Chondrocyte (in vitro differentiated cells): ENCODE measurements at regions not wholly inside any gene's neighbourhood (a gene's known extent, or its start where the extent isn't known, plus 50 kb on each side); places are given as distances from the start of the nearest gene placed in this dataset.

Experiments
- DNase-seq: peaks from one replicate; pipeline ENCODE4 v3.0.0; 2021; ENCODE audit warnings: mixed read lengths, low spot score
- H3K27ac Mint-ChIP-seq: one replicate; pipeline ENCODE4 v1.8.0; 2021; ENCODE audit warnings: mild to moderate bottlenecking, moderate library complexity, mixed read lengths; ENCODE audit not compliant: unreplicated experiment
- H3K27me3 Mint-ChIP-seq: 2 replicates; pipeline ENCODE4 v1.8.0; 2021; ENCODE audit warnings: low read depth, mixed read lengths
- H3K36me3 Mint-ChIP-seq: 2 replicates; pipeline ENCODE4 v1.8.0; 2021; ENCODE audit warnings: low read depth, mixed read lengths
- H3K4me1 Mint-ChIP-seq: 2 replicates; pipeline ENCODE4 v1.8.0; 2021; ENCODE audit warnings: low read depth, mild to moderate bottlenecking, mixed read lengths
- H3K4me3 Mint-ChIP-seq: one replicate; pipeline ENCODE4 v1.8.0; 2021; ENCODE audit warnings: mild to moderate bottlenecking, moderate library complexity, mixed read lengths; ENCODE audit not compliant: unreplicated experiment
- H3K9me3 Mint-ChIP-seq: 2 replicates; pipeline ENCODE4 v1.8.0; 2021; ENCODE audit warnings: low read depth, mixed read lengths
- CTCF ChIP-seq: fragments of 200-600 bp; sonication (generic); IDR thresholded peaks from 2 replicates; pipeline ENCODE4 v1.5.0; 2021; ENCODE audit warnings: antibody characterized with exemption, mild to moderate bottlenecking, moderate library complexity

GRCh38 chr18:22040533-22040932, 128.9 kb upstream of the GATA6 start:
- no peak overlapping the region for H3K4me3 Mint-ChIP-seq
- no peaks in the 10 kb centered on the region for H3K36me3 Mint-ChIP-seq
- DNase-seq = no peak
- H3K27ac Mint-ChIP-seq = no peak overlapping the region
- H3K4me1 Mint-ChIP-seq = no peaks in the 10 kb centered on the region
- no peak for TF ChIP-seq CTCF
- peaks cover 35% of the 10 kb centered on the region for H3K27me3 Mint-ChIP-seq
- no peaks in the 10 kb centered on the region for H3K9me3 Mint-ChIP-seq

DNA sequence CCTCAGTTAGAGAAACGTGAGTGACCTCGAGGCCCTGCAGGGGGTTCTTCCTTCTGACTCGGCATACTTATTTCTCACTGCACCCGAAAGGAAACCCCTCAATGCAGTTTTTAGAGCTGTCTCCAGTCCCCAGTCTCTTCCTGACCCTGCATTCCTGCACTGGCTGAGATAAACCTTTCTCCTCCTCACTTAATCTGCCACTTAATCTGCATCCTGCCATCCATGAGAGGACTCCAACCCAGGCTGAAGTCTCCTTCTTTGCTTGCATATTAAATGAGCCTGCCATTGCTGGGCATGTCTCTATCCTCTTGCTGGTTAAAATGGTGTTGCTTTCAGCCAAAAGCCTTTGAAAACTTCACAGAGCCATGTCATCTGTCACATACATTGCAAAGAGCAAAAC, 125.6 kb upstream of the GATA6 start:
- no peak for DNase-seq
- Mint-ChIP-seq H3K36me3 (no peaks in the 10 kb centered on the region), H3K4me1 (no peaks in the 10 kb centered on the region), H3K9me3 (no peaks in the 10 kb centered on the region), H3K4me3 (no peak overlapping the region), H3K27ac (no peak overlapping the region), H3K27me3 (peaks cover 56% of the 10 kb centered on the region)
- TF ChIP-seq CTCF = no peak

DNA sequence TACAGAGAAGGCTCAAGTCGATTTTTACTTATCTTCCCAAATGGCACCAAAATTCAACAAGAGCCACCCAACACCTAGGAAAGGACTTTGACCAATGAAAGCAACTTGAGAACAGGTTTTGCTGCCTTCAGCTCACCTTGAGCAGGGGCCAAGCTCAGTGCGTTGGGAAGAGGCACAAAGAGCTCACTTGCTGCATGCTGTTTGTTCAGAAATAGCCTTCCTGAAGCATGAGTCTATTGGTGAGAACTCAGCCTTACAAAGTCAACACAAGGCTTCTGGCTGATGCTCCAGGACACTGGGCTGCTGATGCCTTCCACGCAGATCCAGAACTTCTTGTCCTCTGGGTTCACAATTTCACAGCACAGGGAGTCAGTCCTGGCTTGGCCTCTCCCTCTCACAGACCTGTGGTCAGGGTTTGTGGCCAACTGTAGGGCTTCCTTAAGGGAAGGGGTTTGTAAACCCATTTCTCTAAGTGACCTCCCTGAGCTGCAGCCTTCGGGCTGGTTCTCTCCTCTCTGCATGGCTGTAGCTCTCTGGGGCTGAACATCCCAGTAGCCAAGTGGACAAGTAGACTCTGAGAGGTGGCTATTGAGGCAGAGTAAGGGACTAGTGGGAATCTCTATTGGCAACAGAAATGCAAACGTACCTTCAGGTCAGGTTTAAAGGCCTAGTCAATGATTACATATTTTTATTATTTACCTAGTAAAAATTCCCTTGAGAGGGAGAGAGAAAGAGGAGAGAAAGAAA, 124.7 kb upstream of the GATA6 start:
- no peak for TF ChIP-seq CTCF
- no peaks in the 10 kb centered on the region for H3K9me3 Mint-ChIP-seq
- DNase-seq = no peak
- no peak overlapping the region for H3K27ac Mint-ChIP-seq
- no peaks in the 10 kb centered on the region for H3K4me1 Mint-ChIP-seq
- peaks cover 58% of the 10 kb centered on the region for H3K27me3 Mint-ChIP-seq
- H3K4me3 Mint-ChIP-seq = no peak overlapping the region
- H3K36me3 Mint-ChIP-seq = no peaks in the 10 kb centered on the region

DNA sequence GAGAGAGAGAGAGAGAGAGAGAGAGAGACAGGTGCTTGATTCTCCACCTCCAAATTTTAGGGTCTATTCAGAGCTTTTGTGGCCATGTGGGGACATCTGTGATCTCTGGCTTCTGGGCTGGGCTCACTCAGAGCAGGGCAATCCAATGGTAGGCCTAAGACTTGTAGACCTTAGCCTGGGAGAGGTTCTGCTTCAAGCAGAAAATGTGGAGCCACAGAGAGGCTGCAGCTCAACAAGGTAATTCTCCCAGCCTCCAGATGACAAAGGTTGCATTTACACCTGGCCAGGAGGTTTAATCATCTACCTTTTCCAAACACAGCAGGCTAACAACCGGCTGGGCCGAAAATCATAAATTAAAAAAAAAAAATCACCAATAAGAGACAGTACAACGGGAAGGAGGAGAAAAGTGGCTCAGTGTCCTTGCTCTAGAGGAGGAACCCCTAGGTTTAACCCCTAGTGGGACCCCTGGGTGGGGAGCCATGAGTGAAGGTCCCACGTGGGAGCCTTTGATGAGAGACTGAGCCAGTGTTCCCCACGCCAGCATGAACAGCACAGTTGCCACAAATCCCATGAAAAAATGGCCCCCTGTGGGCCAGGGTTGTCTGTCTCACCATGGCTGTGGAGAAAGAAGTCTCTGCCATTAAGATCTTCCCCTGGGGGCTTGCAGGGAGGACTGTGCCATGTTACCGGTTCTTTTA, 124.0 kb upstream of the GATA6 start:
- Mint-ChIP-seq H3K27ac (no peak overlapping the region), H3K36me3 (no peaks in the 10 kb centered on the region), H3K27me3 (peaks cover 54% of the 10 kb centered on the region), H3K4me3 (no peak overlapping the region), H3K9me3 (no peaks in the 10 kb centered on the region), H3K4me1 (no peaks in the 10 kb centered on the region)
- DNase-seq = no peak
- no peak for TF ChIP-seq CTCF

GRCh38 chr18:22046473-22046872, 122.9 kb upstream of the GATA6 start:
- peaks cover 5% of the 10 kb centered on the region for H3K4me1 Mint-ChIP-seq
- peaks cover 49% of the 10 kb centered on the region for H3K27me3 Mint-ChIP-seq
- no peak for DNase-seq
- H3K36me3 Mint-ChIP-seq = no peaks in the 10 kb centered on the region
- H3K27ac Mint-ChIP-seq = no peak overlapping the region
- H3K9me3 Mint-ChIP-seq = no peaks in the 10 kb centered on the region
- H3K4me3 Mint-ChIP-seq = no peak overlapping the region
- TF ChIP-seq CTCF = no peak
